ENCODE measurements at regions not wholly inside any gene's neighbourhood (a gene's known extent, or its start where the extent isn't known, plus 50 kb on each side); places are given as distances from the start of the nearest gene placed in this dataset.

DNA sequence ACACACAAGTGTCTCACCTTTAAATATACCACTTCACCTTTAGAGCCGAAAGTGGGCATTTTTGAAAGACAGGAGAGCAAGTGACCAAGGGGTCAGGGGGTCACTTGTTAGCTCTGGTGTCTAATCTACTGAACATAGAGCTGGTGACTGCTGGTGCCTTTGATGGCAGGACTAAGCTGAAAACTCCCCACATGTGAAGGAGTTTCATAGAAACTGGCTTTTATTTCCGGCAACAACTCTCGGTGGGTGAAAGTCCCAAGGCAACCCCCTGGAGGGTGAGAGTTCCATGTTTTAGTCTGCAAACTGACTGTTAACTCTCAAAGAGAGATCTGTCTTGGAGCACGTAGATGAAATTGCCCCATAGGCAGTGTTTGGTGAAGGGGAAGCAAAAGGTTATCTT lies 466.9 kb downstream of the DMRTA1 start:
- WGBS, 2 experiments (ENCODE audit: extremely low coverage in 2 of 2, insufficient read length in 1 of 2): 50% methylated on average over 1 of the region's 4 CpGs; no CpG with 5 or more reads in 1 of the 2 experiments
- no peaks in the 10 kb centered on the region for H3K9me1 ChIP-seq (ENCODE audit: insufficient read depth, low read length)
- no peaks in the 10 kb centered on the region for H3K9me3 ChIP-seq (ENCODE audit: control insufficient read depth, insufficient read depth, low read length)
- H2BK15ac ChIP-seq (ENCODE audit: low read depth, low read length): no peak overlapping the region
- no peak overlapping the region for H2BK5ac ChIP-seq (ENCODE audit: low read depth, low read length, poor library complexity, severe bottlenecking)
- H4K20me1 ChIP-seq (ENCODE audit: insufficient read depth, low read length): no peaks in the 10 kb centered on the region
- no peak overlapping the region for H2AK9ac ChIP-seq (replicated peaks; ENCODE audit: low read depth, low read length, poor library complexity)
- intact Hi-C loops (cut with micrococcal nuclease) (no loop called here), dilution Hi-C loops (cut with HindIII; ENCODE audit: low sequenced_read_pairs, unreplicated experiment) (no loop called here), in situ Hi-C loops (cut with MboI; ENCODE audit: low sequenced_read_pairs) (no loop called here)
- TF ChIP-seq FOS (IDR thresholded peaks at IDR 0.05; ENCODE audit: low read depth, low read length) (no peak), CTCF (conservative IDR thresholded peaks at IDR 0.05; ENCODE audit: low read depth, low read length) (no peak), RAD21 (IDR thresholded peaks at IDR 0.05; ENCODE audit: low read length) (no peak), MAZ (IDR thresholded peaks at IDR 0.05; ENCODE audit: borderline replicate concordance, low read depth, low read length) (no peak), NFE2L2 (IDR thresholded peaks at IDR 0.05; ENCODE audit: low read depth, low read length) (no peak), BHLHE40 (IDR thresholded peaks at IDR 0.05; ENCODE audit: low read depth, low read length) (no peak), ELK1 (IDR thresholded peaks at IDR 0.05; ENCODE audit: borderline replicate concordance, low read depth, low read length) (no peak), POLR2A (IDR thresholded peaks at IDR 0.05; ENCODE audit: low read depth, low read length) (no peak), CEBPB (IDR thresholded peaks at IDR 0.05; ENCODE audit: low read depth, low read length) (no peak), RCOR1 (IDR thresholded peaks at IDR 0.05; ENCODE audit: insufficient replicate concordance, low read length) (no peak), SMC3 (IDR thresholded peaks at IDR 0.05; ENCODE audit: low read depth, low read length) (no peak), MAFK (IDR thresholded peaks at IDR 0.05; ENCODE audit: low read depth, low read length) (no peak), CHD1 (IDR thresholded peaks at IDR 0.05; ENCODE audit: low read depth, low read length) (no peak), MXI1 (IDR thresholded peaks at IDR 0.05; ENCODE audit: borderline replicate concordance, low read depth, low read length) (no peak), RFX5 (IDR thresholded peaks at IDR 0.05; ENCODE audit: low read depth, low read length) (no peak)
- TF ChIP-seq, protein P1, sequence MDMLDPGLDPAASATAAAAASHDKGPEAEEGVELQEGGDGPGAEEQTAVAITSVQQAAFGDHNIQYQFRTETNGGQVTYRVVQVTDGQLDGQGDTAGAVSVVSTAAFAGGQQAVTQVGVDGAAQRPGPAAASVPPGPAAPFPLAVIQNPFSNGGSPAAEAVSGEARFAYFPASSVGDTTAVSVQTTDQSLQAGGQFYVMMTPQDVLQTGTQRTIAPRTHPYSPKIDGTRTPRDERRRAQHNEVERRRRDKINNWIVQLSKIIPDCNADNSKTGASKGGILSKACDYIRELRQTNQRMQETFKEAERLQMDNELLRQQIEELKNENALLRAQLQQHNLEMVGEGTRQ (IDR thresholded peaks at IDR 0.05; ENCODE audit: low read depth, low read length): no peak
- H3K23ac ChIP-seq (ENCODE audit: low read depth, low read length): no peak overlapping the region
- no peak overlapping the region for H2AFZ ChIP-seq (replicated peaks; ENCODE audit: low read length, poor library complexity)
- no peak overlapping the region for H3K9ac ChIP-seq (ENCODE audit: low read depth, low read length)
- POLR2A ChIA-PET (ENCODE audit: unreplicated experiment): no interaction called here
- CTCF ChIA-PET: no interaction called here
- DNase-seq (no peak), ATAC-seq (ENCODE audit: low read depth) (no peak)
- no peak overlapping the region for H4K5ac ChIP-seq (ENCODE audit: low read depth, low read length)
- H3K4me1 ChIP-seq (ENCODE audit: control insufficient read depth, insufficient read depth, low read length): no peaks in the 10 kb centered on the region
- no peak overlapping the region for H3K4me3 ChIP-seq (ENCODE audit: insufficient read depth, low read depth, low read length)
- no peak overlapping the region for H3K14ac ChIP-seq (replicated peaks; ENCODE audit: low read depth, low read length)
- no peak overlapping the region for H2BK20ac ChIP-seq (ENCODE audit: low read depth, low read length)
- no TSS peak for BruUV-seq (replicated peaks)
- H3K27ac ChIP-seq (ENCODE audit: insufficient read depth, low read length): no peak overlapping the region
- no peak overlapping the region for H3K18ac ChIP-seq (ENCODE audit: low read depth, low read length)
- H3K79me1 ChIP-seq (ENCODE audit: low read depth in 1 of 2, low read length in 2 of 2): no peaks in the 10 kb centered on the region
- no peak overlapping the region for H2BK120ac ChIP-seq (ENCODE audit: low read depth, low read length)
- H3K4ac ChIP-seq (ENCODE audit: low read depth, low read length): no peak overlapping the region
- no peak overlapping the region for H4K8ac ChIP-seq (ENCODE audit: low read depth in 2 of 2, low read length in 2 of 2)
- no peaks in the 10 kb centered on the region for H3K36me3 ChIP-seq (ENCODE audit: control insufficient read depth, insufficient read depth, low read length)
- no peak overlapping the region for H3K56ac ChIP-seq (ENCODE audit: extremely low read depth, insufficient read depth, low read length)
- no peak overlapping the region for H4K91ac ChIP-seq (ENCODE audit: insufficient read depth, low read depth, low read length)
- no peaks in the 10 kb centered on the region for H3K27me3 ChIP-seq (ENCODE audit: control insufficient read depth, insufficient read depth, low read length)
- H2AK5ac ChIP-seq (ENCODE audit: low read depth, low read length): no peak overlapping the region
- no peak overlapping the region for H3K4me2 ChIP-seq (ENCODE audit: low read depth, low read length)

Data from IMR-90 (cell line).